ENCODE measurements at regions not wholly inside any gene's neighbourhood (a gene's known extent, or its start where the extent isn't known, plus 50 kb on each side); places are given as distances from the start of the nearest gene placed in this dataset.
"Not testable (repeated sequence)": the region's sequence is repeated elsewhere in the genome, so short reads cannot be mapped to it uniquely, and the experiment has no call there.

DNA sequence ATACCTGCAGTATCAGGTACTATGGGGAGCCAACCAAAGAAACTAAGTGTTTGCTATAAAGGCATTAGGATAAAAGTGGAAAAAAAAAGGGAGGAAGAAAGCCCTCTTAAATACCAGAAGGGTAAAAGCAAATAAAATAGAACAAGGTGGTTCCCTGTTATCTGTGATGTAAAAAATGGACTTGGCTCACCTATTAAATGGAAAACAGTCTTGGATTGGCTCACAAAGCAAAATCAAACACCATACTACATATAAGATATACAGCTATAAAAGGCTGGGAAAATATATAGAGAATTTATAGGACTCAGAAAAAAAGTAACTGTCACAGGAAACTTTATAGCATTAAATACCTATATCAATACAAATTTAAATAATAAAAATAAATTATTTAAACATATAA is 73.5 kb upstream of the FBXO28 start:
- TF ChIP-seq, protein P1, sequence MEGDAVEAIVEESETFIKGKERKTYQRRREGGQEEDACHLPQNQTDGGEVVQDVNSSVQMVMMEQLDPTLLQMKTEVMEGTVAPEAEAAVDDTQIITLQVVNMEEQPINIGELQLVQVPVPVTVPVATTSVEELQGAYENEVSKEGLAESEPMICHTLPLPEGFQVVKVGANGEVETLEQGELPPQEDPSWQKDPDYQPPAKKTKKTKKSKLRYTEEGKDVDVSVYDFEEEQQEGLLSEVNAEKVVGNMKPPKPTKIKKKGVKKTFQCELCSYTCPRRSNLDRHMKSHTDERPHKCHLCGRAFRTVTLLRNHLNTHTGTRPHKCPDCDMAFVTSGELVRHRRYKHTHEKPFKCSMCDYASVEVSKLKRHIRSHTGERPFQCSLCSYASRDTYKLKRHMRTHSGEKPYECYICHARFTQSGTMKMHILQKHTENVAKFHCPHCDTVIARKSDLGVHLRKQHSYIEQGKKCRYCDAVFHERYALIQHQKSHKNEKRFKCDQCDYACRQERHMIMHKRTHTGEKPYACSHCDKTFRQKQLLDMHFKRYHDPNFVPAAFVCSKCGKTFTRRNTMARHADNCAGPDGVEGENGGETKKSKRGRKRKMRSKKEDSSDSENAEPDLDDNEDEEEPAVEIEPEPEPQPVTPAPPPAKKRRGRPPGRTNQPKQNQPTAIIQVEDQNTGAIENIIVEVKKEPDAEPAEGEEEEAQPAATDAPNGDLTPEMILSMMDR (conservative IDR thresholded peaks at IDR 0.05; ENCODE audit: low read length): not testable (repeated sequence)
- not testable (repeated sequence) for TF ChIP-seq EZH2phosphoT487 (IDR thresholded peaks at IDR 0.05; ENCODE audit: borderline replicate concordance)
